BJ (cell line): ENCODE measurements at regions not wholly inside any gene's neighbourhood (a gene's known extent, or its start where the extent isn't known, plus 50 kb on each side); places are given as distances from the start of the nearest gene placed in this dataset.

ENCODE experiments used
- CTCF ChIA-PET: fragments of 350-600 bp; formaldehyde crosslinking; extraction: SDS; loops from one replicate; lab custom pipeline; 2021; ENCODE audit warnings: antibody characterized with exemption, inconsistent platforms; lab: Yijun Ruan, JAX
- POLR2A ChIA-PET: fragments of 300-600 bp; sonication (Branson Sonifier 250); formaldehyde crosslinking; extraction: SDS; loops from one replicate; lab custom pipeline; 2021; ENCODE audit warnings: antibody characterized with exemption; lab: Charles Lee
- DNase-seq: peaks from one replicate; pipeline ENCODE4 v3.0.0-alpha.2; 2011; ENCODE audit warnings: low read depth
- H3K27me3 ChIP-seq: 2 replicates; pipeline ENCODE4 v1.6.0; 2011; ENCODE audit warnings: low read length; ENCODE audit not compliant: control insufficient read depth, insufficient read depth
- H3K36me3 ChIP-seq: 2 replicates; pipeline ENCODE4 v1.5.1; 2011; ENCODE audit warnings: low read length; ENCODE audit not compliant: control insufficient read depth, insufficient read depth
- H3K4me3 ChIP-seq: 2 replicates; pipeline ENCODE4 v1.5.1; 2011; ENCODE audit warnings: low read depth, mild to moderate bottlenecking, control low read depth, low read length
- CTCF ChIP-seq: IDR thresholded peaks from 2 replicates; pipeline ENCODE4 v1.5.1; 2011; ENCODE audit warnings: low read depth, mild to moderate bottlenecking, control low read depth, inconsistent platforms, low read length, moderate library complexity; ENCODE audit not compliant: insufficient read depth

GRCh38 chr21:27675306-27675705 is 708.4 kb upstream of the ADAMTS5 start:
- ChIA-PET CTCF (no interaction called here), POLR2A (no interaction called here)
- no peaks in the 10 kb centered on the region for H3K27me3 ChIP-seq
- no peak for TF ChIP-seq CTCF
- no peak for DNase-seq
- H3K4me3 ChIP-seq, result no peak overlapping the region
- H3K36me3 ChIP-seq, result no peaks in the 10 kb centered on the region

- Histone ChIP-seq H3K4me3 (no peak overlapping the region), H3K27me3 (no peaks in the 10 kb centered on the region), H3K36me3 (no peaks in the 10 kb centered on the region)
- DNase-seq, result peak; percentile 87
- ChIA-PET CTCF (interaction anchor here (1.0 to 1.4 kb wide), 2 partner anchors 10 to 50 kb away, joined by 3 read pairs; no protein-coding TSS in a partner anchor), POLR2A (no interaction called here)
- no peak for TF ChIP-seq CTCF
Observed at GRCh38 chr21:27674041-27674615, 707.2 kb upstream of the ADAMTS5 start.

- TF ChIP-seq CTCF, result no peak
- POLR2A ChIA-PET, result no interaction called here
Observed at GRCh38 chr21:27673581-27673980, 706.7 kb upstream of the ADAMTS5 start.

GRCh38 chr21:27671207-27671606 is 704.3 kb upstream of the ADAMTS5 start:
- Histone ChIP-seq H3K36me3 (no peaks in the 10 kb centered on the region), H3K4me3 (no peak overlapping the region), H3K27me3 (no peaks in the 10 kb centered on the region)
- ChIA-PET POLR2A (no interaction called here), CTCF (interaction anchor here (2.0 kb wide), 1 partner anchor 41 kb away, joined by 4 read pairs; no protein-coding TSS in a partner anchor)
- TF ChIP-seq CTCF, result no peak
- DNase-seq, result no peak

More at GRCh38 chr21:27673581-27673980, 706.7 kb upstream of the ADAMTS5 start:
- H3K36me3 ChIP-seq, result no peaks in the 10 kb centered on the region
- no peak for DNase-seq
- no peak overlapping the region for H3K4me3 ChIP-seq
- H3K27me3 ChIP-seq, result no peaks in the 10 kb centered on the region
- CTCF ChIA-PET, result interaction anchor here (1.0 to 1.4 kb wide), 3 partner anchors 9 to 108 kb away, joined by 3 read pairs; no protein-coding TSS in a partner anchor

- ChIA-PET CTCF (no interaction called here), POLR2A (no interaction called here)
- H3K4me3 ChIP-seq, result no peak overlapping the region
- DNase-seq, result no peak
- no peaks in the 10 kb centered on the region for H3K27me3 ChIP-seq
- no peaks in the 10 kb centered on the region for H3K36me3 ChIP-seq
- no peak for TF ChIP-seq CTCF
Observed at GRCh38 chr21:27653481-27653880, 686.6 kb upstream of the ADAMTS5 start.
